IPS-18a (cell line): ENCODE measurements at regions not wholly inside any gene's neighbourhood (a gene's known extent, or its start where the extent isn't known, plus 50 kb on each side); places are given as distances from the start of the nearest gene placed in this dataset.

Experiments
- H3K27ac ChIP-seq: one replicate; pipeline ENCODE4 v1.5.1; 2013; ENCODE audit warnings: low read length
- H3K27me3 ChIP-seq: one replicate; pipeline ENCODE4 v1.6.1; 2013; ENCODE audit warnings: mild to moderate bottlenecking, low read length; ENCODE audit not compliant: control insufficient read depth, insufficient read depth
- H3K36me3 ChIP-seq: one replicate; pipeline ENCODE4 v1.6.1; 2013; ENCODE audit warnings: low read depth, low read length; ENCODE audit not compliant: control insufficient read depth
- H3K4me1 ChIP-seq: one replicate; pipeline ENCODE4 v1.6.1; 2013; ENCODE audit warnings: low read depth, low read length; ENCODE audit not compliant: control insufficient read depth
- H3K4me3 ChIP-seq: one replicate; pipeline ENCODE4 v1.5.1; 2013; ENCODE audit warnings: low read length
- H3K9ac ChIP-seq: one replicate; pipeline ENCODE4 v1.6.1; 2013; ENCODE audit warnings: mild to moderate bottlenecking, low read length, moderate library complexity
- H3K9me3 ChIP-seq: one replicate; pipeline ENCODE4 v1.6.1; 2013; ENCODE audit warnings: low read depth, low read length; ENCODE audit not compliant: control insufficient read depth

GRCh38 chr7:152571068-152571467 lies 104.9 kb downstream of the XRCC2 start:
- H3K27me3 ChIP-seq: no peaks in the 10 kb centered on the region
- no peaks in the 10 kb centered on the region for H3K4me1 ChIP-seq
- no peaks in the 10 kb centered on the region for H3K9me3 ChIP-seq
- H3K9ac ChIP-seq: no peak overlapping the region
- no peak overlapping the region for H3K27ac ChIP-seq
- no peaks in the 10 kb centered on the region for H3K36me3 ChIP-seq
- H3K4me3 ChIP-seq: no peak overlapping the region

- no peaks in the 10 kb centered on the region for H3K9me3 ChIP-seq
- H3K27me3 ChIP-seq: no peaks in the 10 kb centered on the region
- no peak overlapping the region for H3K9ac ChIP-seq
- no peak overlapping the region for H3K4me3 ChIP-seq
- no peaks in the 10 kb centered on the region for H3K36me3 ChIP-seq
- no peaks in the 10 kb centered on the region for H3K4me1 ChIP-seq
- no peak overlapping the region for H3K27ac ChIP-seq
Observed at GRCh38 chr7:152568972-152569371, 107.0 kb downstream of the XRCC2 start.

GRCh38 chr7:152565731-152566130 lies 110.2 kb downstream of the XRCC2 start:
- no peak overlapping the region for H3K27ac ChIP-seq
- H3K4me3 ChIP-seq: no peak overlapping the region
- H3K27me3 ChIP-seq: no peaks in the 10 kb centered on the region
- no peak overlapping the region for H3K9ac ChIP-seq
- no peaks in the 10 kb centered on the region for H3K9me3 ChIP-seq
- H3K4me1 ChIP-seq: no peaks in the 10 kb centered on the region
- no peaks in the 10 kb centered on the region for H3K36me3 ChIP-seq

GRCh38 chr7:152564656-152565250 lies 111.2 kb downstream of the XRCC2 start:
- Histone ChIP-seq H3K4me1 (no peaks in the 10 kb centered on the region), H3K9ac (no peak overlapping the region), H3K27me3 (no peaks in the 10 kb centered on the region), H3K36me3 (no peaks in the 10 kb centered on the region), H3K4me3 (no peak overlapping the region), H3K27ac (no peak overlapping the region), H3K9me3 (no peaks in the 10 kb centered on the region)

GRCh38 chr7:152556013-152556755 lies 119.8 kb downstream of the XRCC2 start:
- peaks cover 3% of the 10 kb centered on the region for H3K4me1 ChIP-seq
- H3K9me3 ChIP-seq: no peaks in the 10 kb centered on the region
- no peak overlapping the region for H3K9ac ChIP-seq
- H3K27me3 ChIP-seq: no peaks in the 10 kb centered on the region
- H3K27ac ChIP-seq: no peak overlapping the region
- no peaks in the 10 kb centered on the region for H3K36me3 ChIP-seq
- no peak overlapping the region for H3K4me3 ChIP-seq

- H3K27me3 ChIP-seq: no peaks in the 10 kb centered on the region
- H3K4me1 ChIP-seq: peaks cover 3% of the 10 kb centered on the region
- no peak overlapping the region for H3K9ac ChIP-seq
- no peaks in the 10 kb centered on the region for H3K36me3 ChIP-seq
- no peaks in the 10 kb centered on the region for H3K9me3 ChIP-seq
- no peak overlapping the region for H3K4me3 ChIP-seq
- no peak overlapping the region for H3K27ac ChIP-seq
Observed at GRCh38 chr7:152553671-152554317, 118.0 kb upstream of the KMT2C start.

- Histone ChIP-seq H3K27me3 (no peaks in the 10 kb centered on the region), H3K9ac (no peak overlapping the region), H3K4me3 (no peak overlapping the region), H3K36me3 (no peaks in the 10 kb centered on the region), H3K9me3 (no peaks in the 10 kb centered on the region), H3K27ac (no peak overlapping the region), H3K4me1 (peaks cover 3% of the 10 kb centered on the region)
Observed at GRCh38 chr7:152551304-152552036, 115.7 kb upstream of the KMT2C start.

GRCh38 chr7:152544971-152545619 lies 109.3 kb upstream of the KMT2C start:
- Histone ChIP-seq H3K36me3 (no peaks in the 10 kb centered on the region), H3K9me3 (no peaks in the 10 kb centered on the region), H3K9ac (no peak overlapping the region), H3K27ac (no peak overlapping the region), H3K27me3 (no peaks in the 10 kb centered on the region), H3K4me3 (peak overlapping the region; percentile 22), H3K4me1 (peaks cover 13% of the 10 kb centered on the region)

GRCh38 chr7:152544481-152544927 lies 108.7 kb upstream of the KMT2C start:
- Histone ChIP-seq H3K9ac (peak overlapping the region; percentile 13), H3K36me3 (no peaks in the 10 kb centered on the region), H3K27me3 (no peaks in the 10 kb centered on the region), H3K4me1 (peaks cover 13% of the 10 kb centered on the region), H3K4me3 (peak overlapping the region; percentile 22), H3K9me3 (no peaks in the 10 kb centered on the region), H3K27ac (peak overlapping the region; percentile 41)

- H3K27ac ChIP-seq: peak overlapping the region; percentile 56
Observed at GRCh38 chr7:152543799-152544198, 108.0 kb upstream of the KMT2C start.

GRCh38 chr7:152541892-152542291 lies 106.1 kb upstream of the KMT2C start:
- Histone ChIP-seq H3K27me3 (no peaks in the 10 kb centered on the region), H3K27ac (no peak overlapping the region), H3K4me3 (no peak overlapping the region), H3K9ac (no peak overlapping the region), H3K9me3 (no peaks in the 10 kb centered on the region), H3K4me1 (peaks cover 13% of the 10 kb centered on the region), H3K36me3 (no peaks in the 10 kb centered on the region)

More at GRCh38 chr7:152543799-152544198, 108.0 kb upstream of the KMT2C start:
- H3K27me3 ChIP-seq: no peaks in the 10 kb centered on the region
- H3K36me3 ChIP-seq: no peaks in the 10 kb centered on the region
- H3K9ac ChIP-seq: no peak overlapping the region
- H3K4me1 ChIP-seq: peaks cover 13% of the 10 kb centered on the region
- peak overlapping the region; percentile 22 for H3K4me3 ChIP-seq
- H3K9me3 ChIP-seq: no peaks in the 10 kb centered on the region
